ENCODE measurements at regions not wholly inside any gene's neighbourhood (a gene's known extent, or its start where the extent isn't known, plus 50 kb on each side); places are given as distances from the start of the nearest gene placed in this dataset.

GRCh38 chr18:75654851-75655751 lies 227.6 kb upstream of the SMIM21 start:
- DNase-seq = no peak

GRCh38 chr18:75654386-75654785 lies 226.9 kb upstream of the SMIM21 start:
- no peak for DNase-seq

- no peak for DNase-seq
These were observed 225.0 kb upstream of the SMIM21 start for GRCh38 chr18:75652528-75652927.

DNA sequence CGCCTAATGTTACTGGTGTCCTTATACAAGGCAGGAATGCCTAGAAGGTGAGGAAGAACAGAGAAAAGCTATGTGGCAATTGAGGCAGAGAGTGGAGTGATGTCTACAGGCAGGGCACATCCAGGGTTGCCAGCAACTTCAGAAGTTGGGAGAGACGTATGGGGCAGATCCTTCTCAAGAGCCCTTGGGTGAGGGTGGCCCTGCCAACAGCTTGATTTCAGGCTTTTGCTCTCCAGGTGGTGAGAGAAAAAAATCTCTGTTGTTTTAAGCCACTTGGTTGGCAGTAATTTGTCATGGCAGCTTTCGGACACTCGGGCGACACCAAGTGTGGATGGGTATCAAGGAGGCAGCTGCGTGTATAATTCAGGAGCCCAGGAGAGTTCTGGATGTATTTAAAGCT lies 217.4 kb upstream of the SMIM21 start:
- no peak for DNase-seq

- no peak for DNase-seq
These were observed 215.6 kb upstream of the SMIM21 start for GRCh38 chr18:75643083-75643482.

DNA sequence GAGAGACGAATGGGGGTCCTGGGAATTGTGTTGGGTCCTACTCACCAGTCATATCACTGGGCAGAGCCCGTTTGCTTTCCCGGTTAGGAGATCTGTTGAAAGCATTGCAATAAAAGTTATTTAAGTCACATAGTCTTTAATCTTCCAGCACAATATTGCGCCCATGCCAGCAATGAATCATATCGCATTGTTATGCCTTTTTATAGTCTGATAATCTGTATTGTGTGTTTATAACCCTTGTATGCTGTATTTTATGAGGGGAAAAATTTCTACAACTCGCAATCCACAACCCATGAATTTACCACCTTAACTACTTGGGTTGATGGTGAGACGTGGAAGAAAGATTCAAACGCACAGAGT lies 211.9 kb upstream of the SMIM21 start:
- DNase-seq = no peak

- no peak for DNase-seq
These were observed 211.4 kb upstream of the SMIM21 start for GRCh38 chr18:75638776-75639471.

DNA sequence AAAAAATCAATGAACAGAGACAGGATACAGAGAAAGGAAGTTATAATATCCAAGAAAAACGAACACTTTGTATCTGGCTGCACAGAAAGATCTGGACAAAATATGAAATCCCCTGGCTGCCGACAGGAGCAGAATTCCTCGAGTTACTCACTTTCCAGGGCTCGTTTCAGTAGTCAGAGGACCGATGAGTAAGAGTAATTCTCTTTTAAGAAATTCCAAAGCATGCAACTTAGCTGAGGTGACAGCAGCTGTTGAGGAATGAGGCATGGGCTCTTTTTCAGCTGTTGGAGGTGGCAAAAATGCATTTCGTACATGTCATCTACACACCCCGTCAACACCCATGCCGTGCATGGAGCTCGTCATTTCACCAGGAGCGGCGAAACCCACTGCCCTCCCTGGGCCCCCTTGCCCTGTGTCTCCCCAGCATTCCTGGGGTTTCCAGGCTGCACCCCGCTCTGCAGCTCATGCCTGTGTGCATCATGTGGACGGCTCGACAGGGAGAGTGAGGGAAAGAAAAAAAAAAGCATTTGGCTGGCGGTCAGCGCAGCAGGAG lies 210.8 kb upstream of the SMIM21 start:
- DNase-seq = no peak

DNA sequence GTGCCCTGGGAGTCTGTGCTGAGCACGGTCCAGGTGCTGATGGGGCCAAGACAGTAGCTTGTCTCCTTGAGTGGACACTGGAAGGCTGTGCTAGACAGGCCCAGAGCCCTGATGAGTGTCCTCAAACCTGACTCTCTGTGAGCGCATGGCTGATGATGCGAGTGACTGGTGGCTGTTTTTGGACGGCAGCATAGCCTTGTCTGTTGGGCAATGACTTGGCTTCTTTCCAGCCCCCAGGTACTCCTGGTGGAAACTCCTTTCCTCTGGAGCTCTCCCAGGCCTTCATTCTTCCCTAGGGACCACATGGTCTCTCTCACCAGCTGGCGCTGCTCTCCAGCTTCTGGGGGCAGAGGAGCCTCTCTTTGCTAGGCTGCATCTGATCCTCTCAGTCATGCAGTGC lies 207.6 kb upstream of the SMIM21 start:
- no peak for DNase-seq

- DNase-seq = no peak
These were observed 198.5 kb upstream of the SMIM21 start for GRCh38 chr18:75625966-75626365.

DNA sequence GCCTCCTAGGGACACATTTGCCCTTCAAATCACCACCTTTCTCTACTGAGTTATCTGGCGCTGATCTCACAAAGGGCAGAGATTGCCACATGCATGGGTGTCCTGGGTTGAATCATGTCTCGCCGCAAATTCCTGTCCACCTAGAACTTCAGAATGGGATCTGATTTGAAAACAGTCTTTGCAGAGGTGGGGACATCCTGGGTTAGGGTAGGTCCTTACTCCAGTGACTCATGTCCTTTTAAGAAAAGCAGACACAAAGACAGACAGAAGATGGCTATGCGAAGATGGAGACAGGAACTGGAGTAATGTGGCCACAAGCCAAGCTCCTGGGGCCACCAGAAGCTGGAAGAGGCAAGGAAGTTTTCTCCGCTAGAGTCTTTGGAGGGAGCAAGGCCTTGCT lies 197.4 kb upstream of the SMIM21 start:
- no peak for DNase-seq

DNA sequence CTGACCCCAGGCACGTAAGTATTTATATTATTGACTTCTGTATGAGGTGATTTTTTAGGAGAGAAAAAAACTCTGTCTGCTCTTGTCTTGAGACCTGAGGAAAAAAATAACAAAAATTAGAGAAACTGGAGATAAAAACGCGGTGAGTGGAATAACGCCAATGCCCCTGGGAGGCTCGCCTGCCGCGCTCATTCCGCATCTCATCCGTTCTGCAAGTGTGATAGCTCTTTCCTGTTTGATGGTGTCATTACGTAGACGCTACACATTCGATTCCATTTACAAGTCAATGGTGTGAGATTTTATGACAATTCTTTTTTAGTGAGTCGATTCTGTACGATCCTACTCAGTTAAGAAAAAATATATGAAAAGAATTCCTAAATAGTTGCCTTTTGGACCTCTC lies 194.3 kb upstream of the SMIM21 start:
- no peak for DNase-seq

GRCh38 chr18:75618146-75618545 lies 190.6 kb upstream of the SMIM21 start:
- no peak for DNase-seq

GRCh38 chr18:75612456-75612855 lies 185.0 kb upstream of the SMIM21 start:
- no peak for DNase-seq

DNA sequence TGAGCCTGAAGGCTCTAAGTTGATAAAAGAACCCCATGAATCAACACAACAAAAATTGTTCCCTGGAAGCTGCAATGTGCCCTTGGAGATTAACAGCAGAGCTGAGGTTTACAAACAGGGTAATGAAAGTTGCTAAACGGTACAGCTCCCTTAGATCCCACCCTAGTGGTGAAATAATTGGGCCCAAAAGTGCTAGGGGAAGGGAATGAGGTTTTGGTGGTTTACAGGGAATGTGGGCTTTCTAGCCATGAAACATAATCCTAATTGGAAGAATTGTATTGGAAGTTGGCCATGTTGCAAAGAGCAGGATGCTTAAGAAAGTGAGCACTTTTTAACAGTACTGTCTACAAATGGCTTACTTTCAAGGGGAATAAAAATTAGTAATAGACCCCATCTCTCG lies 180.2 kb upstream of the SMIM21 start:
- no peak for DNase-seq

DNA sequence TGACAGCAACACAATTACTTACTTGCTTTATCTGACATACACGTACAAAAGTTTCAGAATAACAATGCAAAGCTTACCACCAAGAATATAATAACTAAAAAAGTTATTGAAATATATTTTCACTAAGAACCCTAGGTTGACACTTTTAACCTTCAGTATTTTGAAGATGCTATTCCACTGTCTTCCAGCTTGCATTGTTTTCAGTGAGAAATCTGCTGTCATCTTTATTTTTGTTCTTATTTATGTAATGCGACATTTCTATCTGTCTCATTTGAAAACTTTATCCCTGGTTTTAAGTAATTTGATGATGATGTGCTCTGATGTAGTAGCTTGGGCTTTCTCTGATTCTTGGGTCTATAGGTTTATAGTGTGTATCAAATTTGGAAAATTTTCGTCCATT lies 165.0 kb upstream of the SMIM21 start:
- no peak for DNase-seq

DNA sequence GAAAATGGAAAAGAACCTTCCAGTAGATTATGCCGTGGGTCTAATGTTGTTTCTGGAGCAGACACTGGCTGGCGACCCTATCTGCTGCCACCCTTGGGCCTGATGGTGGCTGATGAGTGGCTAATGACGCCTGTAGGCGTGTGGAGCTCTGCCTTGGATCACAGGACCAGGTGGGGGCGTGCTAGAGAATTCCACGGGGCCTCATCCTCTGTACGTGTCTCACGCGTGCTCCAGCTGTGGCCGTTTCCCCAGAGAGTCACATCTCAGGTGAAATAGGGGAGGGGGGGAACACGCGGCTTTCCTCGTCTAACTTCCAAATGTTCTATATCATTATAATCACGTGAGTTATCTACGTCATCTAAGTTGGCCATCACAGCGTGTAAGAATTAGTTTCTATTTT lies 160.9 kb upstream of the SMIM21 start:
- no peak for DNase-seq

GRCh38 chr18:75587131-75587530 lies 159.6 kb upstream of the SMIM21 start:
- DNase-seq = no peak

DNA sequence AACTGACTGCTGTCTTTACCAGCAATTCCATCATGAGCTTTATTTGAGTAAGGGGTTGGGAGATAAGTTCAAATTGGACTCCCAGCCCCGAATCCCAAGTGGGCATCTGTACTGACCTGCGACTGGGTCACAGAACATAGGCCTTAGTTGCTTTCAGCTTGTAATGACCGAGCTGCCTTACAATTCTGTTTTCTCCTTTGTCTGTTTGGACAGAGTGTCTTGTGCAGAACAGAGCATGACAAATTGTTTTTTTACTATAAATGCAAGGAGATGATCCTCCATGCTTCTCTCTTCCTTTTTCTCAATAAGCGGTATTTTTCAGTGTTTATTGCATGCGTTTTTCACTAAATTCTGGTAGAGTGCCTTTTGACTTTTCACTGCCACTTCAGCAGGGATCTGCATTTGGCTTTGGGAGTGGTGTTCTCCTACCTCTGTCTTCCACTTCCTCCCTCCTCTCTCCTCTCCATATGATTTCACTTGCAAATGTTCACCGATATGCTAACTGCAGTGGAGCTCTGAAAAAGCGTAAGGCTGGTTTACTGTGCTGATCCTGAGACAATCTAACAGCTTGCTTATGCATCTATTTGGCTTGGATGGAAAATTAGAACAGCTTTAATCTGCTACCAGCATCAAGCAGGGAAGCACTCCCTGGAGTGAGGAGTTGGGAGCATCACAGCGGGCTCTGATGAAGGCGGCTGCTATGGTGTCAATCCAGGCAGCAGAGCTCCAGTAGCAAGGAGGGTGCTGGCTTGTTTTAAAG lies 158.8 kb upstream of the SMIM21 start:
- DNase-seq = no peak

DNA sequence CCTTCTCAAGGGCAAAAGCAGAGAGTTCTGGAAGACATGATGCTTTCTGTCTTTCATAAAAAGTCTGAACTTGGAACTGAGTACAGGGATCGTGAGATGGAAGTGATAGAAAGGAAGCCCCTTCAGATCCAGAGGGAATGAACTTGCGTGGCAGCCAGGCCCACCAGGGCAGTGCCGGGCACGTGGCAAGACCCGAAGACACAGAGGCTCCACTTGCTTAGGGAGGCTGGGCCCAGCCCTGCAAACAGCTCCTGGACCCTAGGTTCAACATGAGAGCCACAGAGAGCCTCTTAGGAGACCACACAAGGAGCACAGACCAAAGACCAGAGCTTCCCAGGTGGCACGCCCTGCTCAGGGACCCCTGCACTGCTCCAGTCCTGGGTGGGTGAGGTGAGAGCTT lies 155.4 kb upstream of the SMIM21 start:
- no peak for DNase-seq

GRCh38 chr18:75582406-75582821 lies 154.9 kb upstream of the SMIM21 start:
- DNase-seq = no peak

- DNase-seq = no peak
These were observed 154.0 kb upstream of the SMIM21 start for GRCh38 chr18:75581336-75582131.

DNA sequence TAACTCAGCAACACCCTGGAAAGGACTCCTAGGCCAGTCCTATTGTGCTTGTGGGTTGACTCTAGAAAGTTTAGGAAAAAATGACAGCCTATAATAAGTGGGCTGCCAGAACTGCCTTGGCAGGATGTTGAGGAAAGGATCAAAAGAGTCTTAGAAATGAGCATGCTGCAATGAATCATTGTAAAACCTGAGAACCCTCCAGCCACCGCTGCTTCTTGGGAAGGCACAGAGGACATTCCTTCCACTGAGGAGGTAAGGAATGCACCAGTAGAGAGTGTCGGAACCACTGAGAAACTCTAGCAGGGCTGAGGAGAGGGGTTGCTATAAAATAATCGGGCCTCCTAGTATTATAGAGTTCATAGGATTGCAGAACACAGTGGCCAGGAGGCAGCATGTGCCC lies 146.7 kb upstream of the SMIM21 start:
- DNase-seq = no peak

All from inflammatory macrophage treated with lipopolysaccharide for 1 hour (primary cell).